Fibroblast of pulmonary artery (primary cell): ENCODE measurements at regions not wholly inside any gene's neighbourhood (a gene's known extent, or its start where the extent isn't known, plus 50 kb on each side); places are given as distances from the start of the nearest gene placed in this dataset.
"Not testable (repeated sequence)": the region's sequence is repeated elsewhere in the genome, so short reads cannot be mapped to it uniquely, and the experiment has no call there.

Source experiments
- DNase-seq: peaks from one replicate; pipeline ENCODE4 v3.0.0-alpha.2; 2010; ENCODE audit warnings: low read depth
- H3K4me3 ChIP-seq: replicated peaks from 2 replicates; pipeline ENCODE4 v1.5.1; 2011; ENCODE audit warnings: low read depth, mild to moderate bottlenecking, control low read depth, low read length, moderate library complexity
- TF ChIP-seq, protein P1 (sequence below): IDR thresholded peaks from 2 replicates; pipeline ENCODE4 v1.5.1; 2011; ENCODE audit warnings: mild to moderate bottlenecking, control low read depth, low read length, inconsistent platforms; ENCODE audit errors: missing control alignments

DNA sequence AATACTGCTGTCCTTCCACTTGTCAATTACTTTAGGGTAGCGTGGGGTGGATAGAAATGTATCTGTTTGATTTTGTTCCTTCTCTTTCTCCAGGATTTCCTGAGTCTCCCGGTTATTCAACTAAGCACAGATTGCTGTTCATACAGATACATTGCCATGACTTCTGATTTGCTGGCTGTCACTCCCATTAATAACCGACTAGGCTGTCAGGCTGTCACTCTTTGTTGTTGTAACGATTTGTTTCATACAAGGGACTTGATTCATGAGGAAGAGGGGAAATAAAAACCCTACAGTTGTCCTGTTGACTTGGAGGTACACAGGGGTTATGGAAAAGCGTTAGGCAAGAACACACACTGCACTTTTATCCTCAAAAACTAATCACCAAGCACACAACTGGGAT, 302.7 kb upstream of the SMIM21 start:
- H3K4me3 ChIP-seq: no peak overlapping the region
- no peak for DNase-seq
- TF ChIP-seq, protein P1, sequence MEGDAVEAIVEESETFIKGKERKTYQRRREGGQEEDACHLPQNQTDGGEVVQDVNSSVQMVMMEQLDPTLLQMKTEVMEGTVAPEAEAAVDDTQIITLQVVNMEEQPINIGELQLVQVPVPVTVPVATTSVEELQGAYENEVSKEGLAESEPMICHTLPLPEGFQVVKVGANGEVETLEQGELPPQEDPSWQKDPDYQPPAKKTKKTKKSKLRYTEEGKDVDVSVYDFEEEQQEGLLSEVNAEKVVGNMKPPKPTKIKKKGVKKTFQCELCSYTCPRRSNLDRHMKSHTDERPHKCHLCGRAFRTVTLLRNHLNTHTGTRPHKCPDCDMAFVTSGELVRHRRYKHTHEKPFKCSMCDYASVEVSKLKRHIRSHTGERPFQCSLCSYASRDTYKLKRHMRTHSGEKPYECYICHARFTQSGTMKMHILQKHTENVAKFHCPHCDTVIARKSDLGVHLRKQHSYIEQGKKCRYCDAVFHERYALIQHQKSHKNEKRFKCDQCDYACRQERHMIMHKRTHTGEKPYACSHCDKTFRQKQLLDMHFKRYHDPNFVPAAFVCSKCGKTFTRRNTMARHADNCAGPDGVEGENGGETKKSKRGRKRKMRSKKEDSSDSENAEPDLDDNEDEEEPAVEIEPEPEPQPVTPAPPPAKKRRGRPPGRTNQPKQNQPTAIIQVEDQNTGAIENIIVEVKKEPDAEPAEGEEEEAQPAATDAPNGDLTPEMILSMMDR: no peak

- DNase-seq: no peak
- H3K4me3 ChIP-seq: no peak overlapping the region
- TF ChIP-seq, protein P1: no peak
Measured at GRCh38 chr18:75728621-75729020, 301.1 kb upstream of the SMIM21 start.

DNA sequence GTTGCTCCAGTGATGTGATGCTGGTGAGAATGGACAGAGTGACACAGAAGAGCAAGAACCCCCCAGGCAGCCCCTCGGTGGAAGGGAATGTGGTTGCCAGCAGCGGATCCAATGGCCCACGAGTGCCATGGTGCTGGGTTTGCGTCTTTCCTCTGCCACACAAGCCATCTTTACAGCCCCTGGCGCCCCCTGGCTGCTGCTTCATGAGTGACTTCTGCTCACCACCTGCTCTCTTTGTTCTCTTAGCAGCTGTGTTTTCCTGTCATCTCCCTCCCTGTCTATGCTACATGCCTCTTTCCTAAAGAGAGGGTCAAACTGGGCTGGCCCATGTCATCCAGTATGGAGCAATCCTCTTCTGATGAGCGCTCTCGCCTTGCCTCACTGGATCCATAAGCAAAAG, 300.0 kb upstream of the SMIM21 start:
- H3K4me3 ChIP-seq: no peak overlapping the region
- TF ChIP-seq, protein P1: peak; percentile 50
- DNase-seq: peak; percentile 29

DNA sequence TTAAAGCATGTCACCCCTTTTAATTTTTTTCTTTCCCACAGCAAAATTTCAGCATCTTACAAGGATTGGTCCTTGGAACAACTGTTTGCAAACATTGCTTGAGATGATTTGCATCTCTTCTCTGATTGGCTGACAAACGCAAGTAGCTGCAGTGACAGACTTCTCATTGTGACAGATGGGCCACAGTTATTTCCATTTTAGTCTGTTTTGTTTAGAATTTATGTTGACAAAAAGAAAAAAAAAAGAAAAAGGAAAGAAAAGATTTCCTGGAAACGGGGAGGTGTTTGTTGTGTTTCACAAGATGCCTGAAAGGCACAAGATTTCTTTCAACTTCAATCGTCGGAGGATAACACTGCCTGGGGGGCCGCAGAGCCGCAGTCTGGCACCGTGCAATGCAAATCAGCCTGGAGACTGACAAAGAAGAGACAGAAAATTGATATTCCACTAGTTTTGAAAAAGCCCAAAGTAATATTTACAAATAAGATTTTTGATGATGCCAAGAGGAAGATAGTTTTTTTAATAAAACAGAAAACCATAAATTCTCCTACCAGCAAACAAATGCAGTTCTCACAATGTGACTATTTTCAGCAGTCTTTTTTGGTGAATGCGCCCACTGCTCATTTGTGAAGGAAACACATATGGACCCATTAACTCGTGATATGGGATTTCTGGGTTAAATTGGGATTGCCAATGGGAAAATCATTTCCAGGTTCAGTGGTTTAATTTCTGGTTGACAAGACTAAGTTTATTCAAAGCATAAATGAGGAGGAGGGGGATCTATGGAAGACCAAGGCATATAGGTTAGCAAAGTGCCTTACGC, 296.2 kb upstream of the SMIM21 start:
- TF ChIP-seq, protein P1: no peak
- DNase-seq: no peak
- no peak overlapping the region for H3K4me3 ChIP-seq

DNA sequence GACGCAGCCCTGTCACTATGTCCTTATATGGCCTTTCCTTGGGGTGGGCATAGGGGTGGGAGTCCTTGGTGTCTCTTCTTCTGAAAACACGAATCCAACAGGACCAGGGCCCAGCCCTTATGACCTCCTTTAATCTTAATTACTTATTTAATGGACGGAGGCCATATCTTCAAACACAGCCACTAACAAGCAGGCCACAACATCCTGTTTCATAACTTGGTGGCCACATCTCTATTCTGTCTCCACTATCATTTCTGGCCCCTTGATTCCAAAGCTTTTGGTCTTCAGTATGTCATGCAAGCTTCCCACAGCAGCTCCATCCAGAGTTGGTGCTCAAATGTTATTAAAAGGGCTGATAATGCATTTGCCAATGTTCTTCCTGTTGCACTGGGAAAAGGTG, 287.3 kb upstream of the SMIM21 start:
- TF ChIP-seq, protein P1: no peak
- no peak for DNase-seq
- H3K4me3 ChIP-seq: no peak overlapping the region

- not testable (repeated sequence) for DNase-seq, H3K4me3 ChIP-seq
Measured at GRCh38 chr18:75712124-75712867, 284.8 kb upstream of the SMIM21 start.

GRCh38 chr18:75700561-75700960, 273.1 kb upstream of the SMIM21 start:
- TF ChIP-seq, protein P1: no peak
- DNase-seq: no peak
- no peak overlapping the region for H3K4me3 ChIP-seq
